Transverse colon (tissue), 4 donors: ENCODE measurements at regions not wholly inside any gene's neighbourhood (a gene's known extent, or its start where the extent isn't known, plus 50 kb on each side); places are given as distances from the start of the nearest gene placed in this dataset.

Experiments used
- CTCF ChIP-seq, 5 experiments: fragments of 200-600 bp in 3 of 5; fragments of 450-650 bp in 2 of 5; sonication (generic) in 3 of 5; IDR thresholded peaks; 1 replicate in 2 of 5; 2 replicates in 3 of 5; pipeline ENCODE4 v1.5.1; 2016 to 2017; ENCODE audit warnings: antibody characterized with exemption in 5 of 5, inconsistent platforms in 3 of 5, mild to moderate bottlenecking in 2 of 5, moderate library complexity in 1 of 5
- EP300 ChIP-seq: sonication (generic); formaldehyde crosslinking; IDR thresholded peaks from one replicate; pipeline ENCODE4 v1.6.1; 2017; ENCODE audit warnings: antibody characterized with exemption, low read depth
- POLR2A ChIP-seq: fragments of 450-650 bp; IDR thresholded peaks from one replicate; pipeline ENCODE4 v1.6.1; 2016; ENCODE audit warnings: antibody characterized with exemption, mild to moderate bottlenecking, moderate library complexity
- POLR2AphosphoS5 ChIP-seq, 3 donors: sonication (generic); formaldehyde crosslinking; IDR thresholded peaks; one replicate each; pipeline ENCODE4 v1.6.1; 2016; ENCODE audit warnings: antibody characterized with exemption in 3 of 3

GRCh38 chr4:130608121-130608520 is 1512.2 kb downstream of the C4orf33 start:
- TF ChIP-seq CTCF (IDR thresholded peaks at IDR 0.05) (no peak), POLR2AphosphoS5 (IDR thresholded peaks at IDR 0.05) (no peak), POLR2A (no peak), EP300 (no peak)
